ENCODE measurements at regions not wholly inside any gene's neighbourhood (a gene's known extent, or its start where the extent isn't known, plus 50 kb on each side); places are given as distances from the start of the nearest gene placed in this dataset.

- TF ChIP-seq TAF1 (IDR thresholded peaks at IDR 0.05; ENCODE audit: low read depth, low read length) (no peak), POLR2A (IDR thresholded peaks at IDR 0.05; ENCODE audit: low read depth, low read length) (no peak)
These were observed 266.6 kb upstream of the TBL1XR1 start for GRCh38 chr3:177463863-177464262.

All from GM12891 (cell line).